GM10266 (cell line): ENCODE measurements at regions not wholly inside any gene's neighbourhood (a gene's known extent, or its start where the extent isn't known, plus 50 kb on each side); places are given as distances from the start of the nearest gene placed in this dataset.

Experiments
- DNase-seq: peaks from one replicate; pipeline ENCODE4 v3.0.0; 2012; ENCODE audit errors: extremely low spot score
- TF ChIP-seq, protein P1 (sequence below): IDR thresholded peaks from 2 replicates; pipeline ENCODE4 v1.5.1; 2012; ENCODE audit warnings: mild to moderate bottlenecking, low read depth; ENCODE audit not compliant: control insufficient read depth, insufficient read depth; ENCODE audit errors: missing control alignments

DNA sequence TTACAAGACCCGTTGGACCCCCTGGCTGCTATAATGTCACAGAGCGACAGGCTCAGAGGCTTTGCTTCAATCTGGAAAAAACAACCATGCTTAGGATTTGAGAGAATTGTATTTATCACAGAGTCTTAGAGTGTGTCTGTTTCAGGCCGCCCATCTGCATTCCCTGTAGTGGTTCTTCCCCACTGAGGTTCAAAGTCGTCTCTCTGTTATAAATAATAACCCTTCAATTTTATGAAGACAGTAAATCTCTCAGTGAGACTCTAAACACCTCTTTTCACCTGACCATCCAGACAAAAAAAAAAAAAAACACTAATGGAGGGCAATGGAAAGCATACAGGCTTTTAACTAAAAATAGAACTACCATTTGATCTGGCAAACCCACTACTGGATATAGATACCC lies 565.4 kb upstream of the AUTS2 start:
- DNase-seq, result no peak
- TF ChIP-seq, protein P1, sequence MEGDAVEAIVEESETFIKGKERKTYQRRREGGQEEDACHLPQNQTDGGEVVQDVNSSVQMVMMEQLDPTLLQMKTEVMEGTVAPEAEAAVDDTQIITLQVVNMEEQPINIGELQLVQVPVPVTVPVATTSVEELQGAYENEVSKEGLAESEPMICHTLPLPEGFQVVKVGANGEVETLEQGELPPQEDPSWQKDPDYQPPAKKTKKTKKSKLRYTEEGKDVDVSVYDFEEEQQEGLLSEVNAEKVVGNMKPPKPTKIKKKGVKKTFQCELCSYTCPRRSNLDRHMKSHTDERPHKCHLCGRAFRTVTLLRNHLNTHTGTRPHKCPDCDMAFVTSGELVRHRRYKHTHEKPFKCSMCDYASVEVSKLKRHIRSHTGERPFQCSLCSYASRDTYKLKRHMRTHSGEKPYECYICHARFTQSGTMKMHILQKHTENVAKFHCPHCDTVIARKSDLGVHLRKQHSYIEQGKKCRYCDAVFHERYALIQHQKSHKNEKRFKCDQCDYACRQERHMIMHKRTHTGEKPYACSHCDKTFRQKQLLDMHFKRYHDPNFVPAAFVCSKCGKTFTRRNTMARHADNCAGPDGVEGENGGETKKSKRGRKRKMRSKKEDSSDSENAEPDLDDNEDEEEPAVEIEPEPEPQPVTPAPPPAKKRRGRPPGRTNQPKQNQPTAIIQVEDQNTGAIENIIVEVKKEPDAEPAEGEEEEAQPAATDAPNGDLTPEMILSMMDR, result no peak

DNA sequence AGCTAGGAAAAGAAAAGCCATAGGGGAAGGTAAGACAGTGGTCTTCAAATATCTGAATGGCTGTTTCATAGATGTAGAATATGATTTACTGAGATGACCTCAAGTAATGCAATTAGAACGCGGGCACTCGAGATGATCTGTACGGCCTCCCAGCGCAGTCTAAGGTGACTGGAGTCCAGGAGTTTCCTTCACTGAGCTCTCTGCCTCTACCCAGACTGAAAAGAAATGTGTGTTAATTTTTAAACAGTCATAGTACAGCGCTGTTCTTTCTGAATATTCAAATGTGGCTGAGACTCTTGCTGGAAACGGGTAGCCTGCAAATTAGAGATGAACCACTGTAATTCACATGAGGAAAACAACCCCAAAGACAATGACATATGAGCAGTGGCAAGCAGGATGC lies 562.4 kb upstream of the AUTS2 start:
- DNase-seq, result no peak
- TF ChIP-seq, protein P1, result no peak

DNA sequence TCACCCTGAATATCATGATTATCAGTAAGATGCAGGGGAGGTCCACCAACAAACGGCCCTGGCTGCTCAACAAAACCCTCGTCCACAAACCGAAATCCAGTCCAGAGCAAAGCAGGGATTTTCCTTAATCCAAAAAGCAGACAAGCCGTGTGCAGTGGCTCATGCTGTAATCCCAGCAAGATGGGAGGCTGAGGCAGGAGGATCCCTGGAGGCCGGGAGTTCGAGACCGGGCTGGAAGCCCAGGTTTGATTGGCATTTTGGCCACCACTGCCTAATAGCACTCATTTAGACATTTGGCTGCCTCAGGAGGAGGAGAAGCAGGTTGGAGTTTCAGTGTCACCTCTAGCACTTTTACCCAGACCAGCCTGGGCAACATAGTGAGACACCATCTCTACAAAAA lies 562.0 kb upstream of the AUTS2 start:
- TF ChIP-seq, protein P1, result no peak
- no peak for DNase-seq

DNA sequence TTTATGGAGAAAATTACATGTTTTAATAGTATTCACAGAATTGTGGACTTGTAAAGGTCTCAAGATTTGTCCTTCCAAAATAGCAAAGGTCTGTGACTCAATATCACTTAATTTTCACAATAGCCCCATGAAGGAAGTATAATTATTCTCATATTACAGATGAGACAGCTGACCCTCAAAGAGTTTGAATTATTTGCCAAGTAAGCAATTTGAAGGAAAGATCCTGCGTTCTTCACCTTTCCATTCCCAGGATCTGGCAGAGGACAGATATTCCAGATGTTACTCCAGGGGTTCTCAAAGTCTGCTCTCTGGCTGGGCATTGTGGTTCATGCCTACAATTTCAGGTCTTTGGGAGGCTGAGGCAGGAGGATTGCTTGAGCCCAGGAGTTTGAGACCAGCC lies 559.4 kb upstream of the AUTS2 start:
- no peak for DNase-seq
- TF ChIP-seq, protein P1, result no peak

DNA sequence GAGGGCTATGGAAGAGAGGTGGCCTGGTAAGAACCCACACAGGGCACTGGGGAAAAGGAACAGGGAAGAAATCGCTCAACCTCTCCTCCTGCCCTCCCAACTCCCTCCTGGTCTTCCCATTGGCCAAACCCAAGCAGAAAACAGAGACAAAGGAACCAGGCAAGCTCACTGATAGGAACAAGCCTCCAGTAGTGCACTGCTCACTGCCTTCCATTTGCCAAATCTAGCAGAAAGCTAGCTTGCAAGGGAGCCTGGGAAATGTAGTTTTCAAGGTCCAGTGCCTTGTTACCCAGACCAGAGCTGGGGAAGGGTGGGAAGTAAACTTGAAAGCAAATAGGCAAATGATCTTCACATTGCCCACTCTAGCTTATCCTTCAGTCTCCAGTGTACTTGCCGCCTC lies 556.1 kb upstream of the AUTS2 start:
- DNase-seq, result no peak
- TF ChIP-seq, protein P1, result no peak

DNA sequence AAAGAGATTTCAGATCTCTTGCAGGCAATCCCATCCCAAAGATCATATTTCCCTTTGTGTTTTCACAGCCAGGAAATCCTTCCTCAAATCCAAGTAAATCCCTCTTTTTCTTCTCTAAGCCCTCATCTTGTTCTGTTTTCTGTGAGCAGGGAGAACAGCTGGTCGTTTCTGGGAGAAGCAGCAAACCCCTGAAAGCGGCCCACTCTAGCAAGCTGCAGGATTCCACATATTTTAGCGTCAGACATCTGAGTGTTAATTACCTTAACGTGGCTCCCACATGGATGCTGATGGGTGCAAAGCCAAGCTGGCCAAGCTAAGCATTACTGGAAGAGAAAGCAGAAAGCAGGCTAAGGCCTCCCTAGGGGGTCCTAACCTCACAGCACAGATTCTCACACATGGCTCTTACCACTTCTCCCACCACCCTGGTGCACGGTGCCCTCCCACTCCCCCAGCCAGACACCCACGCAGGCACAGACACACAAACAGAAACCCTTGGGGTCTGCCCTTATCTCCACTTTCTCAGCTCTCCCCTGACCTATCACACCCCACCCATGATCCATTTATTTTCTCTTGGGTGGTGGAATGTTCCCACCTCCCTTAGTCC lies 551.0 kb upstream of the AUTS2 start:
- TF ChIP-seq, protein P1, result no peak
- DNase-seq, result no peak

DNA sequence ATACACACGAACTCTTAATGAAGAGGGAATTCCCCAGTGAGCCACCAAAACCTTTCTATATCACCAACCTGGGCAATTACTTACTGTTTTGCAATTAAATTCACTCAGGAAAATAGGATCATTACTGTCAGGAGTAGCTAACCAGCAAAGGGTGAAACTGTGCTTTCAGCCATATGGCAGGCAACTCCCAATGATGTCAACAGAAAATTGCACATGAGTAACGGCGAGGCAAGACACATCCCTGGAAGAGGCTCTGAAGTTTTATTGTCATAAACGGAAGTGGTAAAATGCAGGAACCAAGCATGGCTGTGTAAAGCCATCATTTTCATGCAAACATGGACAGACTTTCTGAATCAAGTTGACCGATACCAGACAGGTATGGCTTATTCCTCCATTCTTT lies 548.9 kb upstream of the AUTS2 start:
- TF ChIP-seq, protein P1, result no peak
- DNase-seq, result no peak
